ENCODE measurements at regions not wholly inside any gene's neighbourhood (a gene's known extent, or its start where the extent isn't known, plus 50 kb on each side); places are given as distances from the start of the nearest gene placed in this dataset.

GRCh38 chr14:87632796-87633195, 360.2 kb downstream of the GALC start:
- TF ChIP-seq, protein P1, sequence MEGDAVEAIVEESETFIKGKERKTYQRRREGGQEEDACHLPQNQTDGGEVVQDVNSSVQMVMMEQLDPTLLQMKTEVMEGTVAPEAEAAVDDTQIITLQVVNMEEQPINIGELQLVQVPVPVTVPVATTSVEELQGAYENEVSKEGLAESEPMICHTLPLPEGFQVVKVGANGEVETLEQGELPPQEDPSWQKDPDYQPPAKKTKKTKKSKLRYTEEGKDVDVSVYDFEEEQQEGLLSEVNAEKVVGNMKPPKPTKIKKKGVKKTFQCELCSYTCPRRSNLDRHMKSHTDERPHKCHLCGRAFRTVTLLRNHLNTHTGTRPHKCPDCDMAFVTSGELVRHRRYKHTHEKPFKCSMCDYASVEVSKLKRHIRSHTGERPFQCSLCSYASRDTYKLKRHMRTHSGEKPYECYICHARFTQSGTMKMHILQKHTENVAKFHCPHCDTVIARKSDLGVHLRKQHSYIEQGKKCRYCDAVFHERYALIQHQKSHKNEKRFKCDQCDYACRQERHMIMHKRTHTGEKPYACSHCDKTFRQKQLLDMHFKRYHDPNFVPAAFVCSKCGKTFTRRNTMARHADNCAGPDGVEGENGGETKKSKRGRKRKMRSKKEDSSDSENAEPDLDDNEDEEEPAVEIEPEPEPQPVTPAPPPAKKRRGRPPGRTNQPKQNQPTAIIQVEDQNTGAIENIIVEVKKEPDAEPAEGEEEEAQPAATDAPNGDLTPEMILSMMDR (IDR thresholded peaks at IDR 0.05), result no peak
- TF ChIP-seq POLR2A (IDR thresholded peaks at IDR 0.05), result no peak

Data from esophagus squamous epithelium (tissue), 4 donors.